B cell (primary cell): ENCODE measurements at regions not wholly inside any gene's neighbourhood (a gene's known extent, or its start where the extent isn't known, plus 50 kb on each side); places are given as distances from the start of the nearest gene placed in this dataset.

Experiments used
- EZH2 ChIP-seq: IDR thresholded peaks from 2 replicates; pipeline ENCODE4 v1.6.1; 2012; ENCODE audit warnings: borderline replicate concordance, low read depth, mild to moderate bottlenecking, moderate library complexity, low read length; ENCODE audit not compliant: insufficient read depth, poor library complexity, severe bottlenecking
- TF ChIP-seq, protein P1 (sequence below): fragments of 200-600 bp; IDR thresholded peaks from one replicate; pipeline ENCODE4 v1.8.0; 2022; ENCODE audit warnings: antibody characterized with exemption, mild to moderate bottlenecking

DNA sequence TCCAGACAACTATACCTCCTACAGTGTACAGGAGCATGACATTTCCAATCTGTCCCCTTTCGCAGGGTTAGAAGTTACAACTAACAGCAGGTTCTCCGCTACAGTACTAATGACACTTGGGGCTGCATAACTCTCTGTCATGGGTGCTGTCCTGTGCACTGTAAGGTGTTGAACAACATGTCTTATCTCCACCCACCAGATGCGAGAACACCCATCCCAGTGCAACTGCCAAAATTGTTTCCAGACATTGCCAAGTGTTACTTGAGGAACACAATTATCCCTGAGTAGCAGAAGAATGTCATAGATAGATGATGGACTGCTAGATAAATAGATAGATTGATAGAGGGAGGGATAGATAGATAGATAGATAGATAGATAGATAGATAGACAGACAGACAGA lies 200.9 kb upstream of the USP9Y start:
- TF ChIP-seq, protein P1, sequence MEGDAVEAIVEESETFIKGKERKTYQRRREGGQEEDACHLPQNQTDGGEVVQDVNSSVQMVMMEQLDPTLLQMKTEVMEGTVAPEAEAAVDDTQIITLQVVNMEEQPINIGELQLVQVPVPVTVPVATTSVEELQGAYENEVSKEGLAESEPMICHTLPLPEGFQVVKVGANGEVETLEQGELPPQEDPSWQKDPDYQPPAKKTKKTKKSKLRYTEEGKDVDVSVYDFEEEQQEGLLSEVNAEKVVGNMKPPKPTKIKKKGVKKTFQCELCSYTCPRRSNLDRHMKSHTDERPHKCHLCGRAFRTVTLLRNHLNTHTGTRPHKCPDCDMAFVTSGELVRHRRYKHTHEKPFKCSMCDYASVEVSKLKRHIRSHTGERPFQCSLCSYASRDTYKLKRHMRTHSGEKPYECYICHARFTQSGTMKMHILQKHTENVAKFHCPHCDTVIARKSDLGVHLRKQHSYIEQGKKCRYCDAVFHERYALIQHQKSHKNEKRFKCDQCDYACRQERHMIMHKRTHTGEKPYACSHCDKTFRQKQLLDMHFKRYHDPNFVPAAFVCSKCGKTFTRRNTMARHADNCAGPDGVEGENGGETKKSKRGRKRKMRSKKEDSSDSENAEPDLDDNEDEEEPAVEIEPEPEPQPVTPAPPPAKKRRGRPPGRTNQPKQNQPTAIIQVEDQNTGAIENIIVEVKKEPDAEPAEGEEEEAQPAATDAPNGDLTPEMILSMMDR = no peak
- no peak for TF ChIP-seq EZH2
